ENCODE measurements at regions not wholly inside any gene's neighbourhood (a gene's known extent, or its start where the extent isn't known, plus 50 kb on each side); places are given as distances from the start of the nearest gene placed in this dataset.
"Not testable (repeated sequence)": the region's sequence is repeated elsewhere in the genome, so short reads cannot be mapped to it uniquely, and the experiment has no call there.

- no peak for DNase-seq
Observed at GRCh38 chr5:38148021-38148625, 110.2 kb upstream of the EGFLAM start.

- no peak for DNase-seq
Observed at GRCh38 chr5:38143384-38143783, 115.0 kb upstream of the EGFLAM start.

GRCh38 chr5:38141665-38142064 lies 116.7 kb upstream of the EGFLAM start:
- no peak for DNase-seq

GRCh38 chr5:38138574-38138973 lies 119.8 kb upstream of the EGFLAM start:
- no peak for DNase-seq

GRCh38 chr5:38135486-38136039 lies 122.8 kb upstream of the EGFLAM start:
- no peak for DNase-seq

GRCh38 chr5:38134810-38135209 lies 123.5 kb upstream of the EGFLAM start:
- DNase-seq, result no peak

GRCh38 chr5:38134294-38134693 lies 124.1 kb upstream of the EGFLAM start:
- DNase-seq, result not testable (repeated sequence)

GRCh38 chr5:38131686-38132085 lies 126.7 kb upstream of the EGFLAM start:
- DNase-seq, result no peak

GRCh38 chr5:38124321-38124720 lies 134.0 kb upstream of the EGFLAM start:
- no peak for DNase-seq

- no peak for DNase-seq
Observed at GRCh38 chr5:38121420-38121819, 136.9 kb upstream of the EGFLAM start.

- DNase-seq, result no peak
Observed at GRCh38 chr5:38119836-38120235, 138.5 kb upstream of the EGFLAM start.

GRCh38 chr5:38117784-38118479 lies 140.4 kb upstream of the EGFLAM start:
- no peak for DNase-seq

GRCh38 chr5:38115318-38115827 lies 143.0 kb upstream of the EGFLAM start:
- no peak for DNase-seq

GRCh38 chr5:38113880-38114279 lies 144.5 kb upstream of the EGFLAM start:
- DNase-seq, result no peak

- DNase-seq, result no peak
Observed at GRCh38 chr5:38113456-38113855, 144.9 kb upstream of the EGFLAM start.

GRCh38 chr5:38112938-38113337 lies 145.4 kb upstream of the EGFLAM start:
- no peak for DNase-seq

- no peak for DNase-seq
Observed at GRCh38 chr5:38110130-38110529, 148.2 kb upstream of the EGFLAM start.

GRCh38 chr5:38107096-38107495 lies 151.3 kb upstream of the EGFLAM start:
- DNase-seq, result no peak

GRCh38 chr5:38105801-38106200 lies 152.6 kb upstream of the EGFLAM start:
- no peak for DNase-seq

- no peak for DNase-seq
Observed at GRCh38 chr5:38105231-38105570, 153.2 kb upstream of the EGFLAM start.

- no peak for DNase-seq
Observed at GRCh38 chr5:38104497-38105230, 153.7 kb upstream of the EGFLAM start.

GRCh38 chr5:38101897-38102296 lies 156.5 kb upstream of the EGFLAM start:
- DNase-seq, result no peak
